HS-5 (cell line): ENCODE measurements at regions not wholly inside any gene's neighbourhood (a gene's known extent, or its start where the extent isn't known, plus 50 kb on each side); places are given as distances from the start of the nearest gene placed in this dataset.
"Not testable (repeated sequence)": the region's sequence is repeated elsewhere in the genome, so short reads cannot be mapped to it uniquely, and the experiment has no call there.

Experiments used
- DNase-seq: peaks from one replicate; pipeline ENCODE4 v3.0.0-alpha.2; 2012; ENCODE audit warnings: low read depth

DNA sequence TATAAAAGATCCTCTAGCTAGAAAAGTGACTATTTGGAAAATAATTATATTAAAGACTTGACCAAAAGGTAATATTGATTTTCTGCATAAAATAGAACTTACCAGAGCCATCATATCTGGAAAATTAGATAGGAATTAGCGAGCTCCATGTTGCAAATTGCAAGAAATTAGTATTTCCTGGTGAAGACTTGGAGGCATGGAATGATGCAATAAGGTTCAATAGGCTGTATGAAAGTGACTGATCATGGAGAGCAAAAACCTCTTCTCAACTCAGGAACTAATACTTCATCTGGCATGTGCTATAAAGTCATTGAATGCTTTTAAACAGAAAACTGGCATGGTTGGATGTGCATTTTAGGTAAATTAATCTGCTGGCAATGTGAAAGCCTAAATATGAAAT lies 66.3 kb upstream of the UFM1 start:
- DNase-seq, result no peak

DNA sequence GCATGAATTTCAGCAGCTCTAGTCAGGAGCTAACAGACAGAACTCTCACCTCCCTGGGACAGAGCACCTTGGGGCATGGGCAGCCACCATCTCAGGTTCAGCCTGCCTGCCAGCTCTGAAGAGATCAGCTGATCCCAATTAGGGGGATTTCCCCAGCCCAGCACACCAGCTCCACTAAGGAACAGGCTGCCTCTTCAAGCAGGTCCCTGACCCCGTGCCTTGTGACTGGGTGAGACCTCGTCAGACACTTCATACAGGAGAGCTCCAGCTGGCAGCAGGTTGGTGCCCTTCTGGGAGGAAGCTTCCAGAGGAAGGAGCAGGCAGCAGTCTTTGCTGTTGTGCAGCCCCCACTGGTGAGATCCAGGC lies 84.5 kb upstream of the UFM1 start:
- no peak for DNase-seq

DNA sequence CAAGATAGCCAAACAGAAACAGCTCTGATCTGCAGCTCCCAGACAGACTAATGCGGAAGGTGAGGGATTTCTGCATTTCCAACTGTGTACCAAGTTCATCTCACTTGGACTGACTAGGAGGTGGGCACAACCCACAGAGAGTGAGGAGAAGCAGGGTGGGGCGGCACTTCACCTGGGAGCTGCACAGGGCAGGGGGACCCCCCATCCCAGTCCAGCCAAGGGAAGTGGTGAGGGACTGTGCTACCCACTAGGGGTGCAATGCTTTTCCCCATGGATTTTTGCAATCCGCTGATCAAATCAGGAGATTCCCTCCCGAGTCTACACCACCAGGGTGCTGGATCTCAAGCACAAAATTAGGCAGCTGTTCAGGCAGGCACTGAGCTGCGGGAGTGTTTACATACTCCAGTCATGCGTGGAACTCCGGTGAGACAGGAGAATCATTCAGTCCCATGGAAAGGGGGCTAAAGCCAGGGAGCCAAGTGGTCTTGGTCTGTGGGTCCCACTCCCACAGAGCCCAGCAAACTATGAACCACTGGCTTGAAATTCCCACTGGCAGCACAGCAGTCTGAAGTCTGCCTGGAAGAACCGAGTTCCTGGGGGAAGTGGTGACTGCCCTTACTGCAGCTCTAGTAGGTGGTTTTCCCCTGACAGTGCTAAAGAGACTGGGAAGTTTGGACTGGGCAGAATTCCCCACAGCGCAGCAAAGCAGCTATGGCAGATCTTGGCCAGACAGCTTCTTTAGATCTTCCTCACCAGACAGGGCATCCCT lies 85.1 kb upstream of the UFM1 start:
- DNase-seq, result no peak

DNA sequence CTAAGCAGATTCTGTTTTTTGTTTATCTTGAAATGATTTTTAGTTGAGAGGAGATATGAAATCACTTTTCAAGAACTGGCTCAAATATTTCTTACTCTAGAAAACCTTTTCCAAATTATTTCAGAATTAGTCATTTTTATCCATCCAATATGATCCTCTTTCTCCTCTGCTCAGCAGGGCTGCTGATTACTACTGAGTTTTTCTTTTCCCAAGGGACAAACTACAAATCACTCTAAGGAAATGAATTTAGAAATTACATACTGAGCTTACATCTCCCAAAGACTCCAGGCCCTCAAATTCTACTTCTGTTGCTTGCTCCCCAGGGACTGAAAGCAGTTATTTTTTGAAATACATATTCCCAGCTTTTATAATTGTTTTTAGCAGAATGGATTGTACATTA lies 87.4 kb upstream of the UFM1 start:
- peak; percentile 10 for DNase-seq

DNA sequence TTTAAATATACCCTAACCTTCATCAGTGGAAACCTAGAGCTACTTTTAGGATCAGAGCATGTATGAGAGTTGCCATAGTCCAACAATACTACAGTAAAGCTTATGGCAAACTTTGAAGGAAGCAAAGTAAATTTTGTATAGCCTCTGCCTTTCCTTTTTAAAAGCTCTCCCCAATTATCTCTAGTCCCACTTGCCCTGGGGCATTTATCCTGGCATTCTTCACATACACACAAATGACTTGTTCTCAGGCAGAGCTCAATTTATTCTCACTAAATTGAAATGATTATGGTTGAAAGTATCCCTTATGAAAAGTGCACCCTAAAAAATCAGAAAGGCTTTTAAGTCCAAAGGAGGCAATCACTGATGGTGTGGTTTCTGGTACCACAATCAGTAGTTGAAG lies 94.1 kb upstream of the UFM1 start:
- DNase-seq, result no peak

DNA sequence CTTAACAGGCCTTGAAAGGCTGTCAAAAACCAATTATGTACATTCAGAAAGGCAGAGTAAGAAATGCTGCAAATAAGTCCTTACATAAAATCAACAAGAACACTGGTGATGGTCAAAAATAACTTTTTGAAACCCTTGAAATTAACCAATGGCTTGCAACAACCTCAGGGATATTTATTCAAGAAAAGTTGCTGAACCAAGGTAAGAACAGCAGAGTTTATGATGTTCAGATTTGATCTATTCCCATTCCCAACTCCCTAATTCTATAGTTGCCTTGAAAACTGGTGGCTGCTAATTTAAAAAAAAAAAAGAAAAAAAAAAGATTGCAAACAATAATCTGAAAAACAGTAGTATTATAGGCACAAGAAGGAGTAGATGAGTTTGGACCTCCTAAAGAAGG lies 109.8 kb upstream of the UFM1 start:
- DNase-seq, result no peak

DNA sequence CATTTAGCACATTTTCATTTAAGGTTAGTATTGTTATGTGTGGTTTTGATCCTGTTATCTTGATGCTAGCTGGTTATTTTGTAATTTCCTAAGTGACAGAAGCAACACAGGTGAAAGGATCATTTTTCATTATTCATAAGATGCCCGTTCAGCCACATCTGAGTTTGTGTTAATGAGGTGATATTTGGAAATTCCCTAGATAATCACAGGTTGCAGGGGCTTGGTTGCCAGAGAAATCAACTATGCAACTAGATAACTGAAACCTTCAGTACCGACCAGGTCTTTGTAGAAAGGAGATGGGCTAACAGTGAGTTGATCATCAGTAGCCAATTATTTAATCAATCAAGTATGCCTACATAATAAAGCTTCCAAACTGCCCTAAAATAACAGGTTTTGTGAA lies 121.3 kb upstream of the UFM1 start:
- no peak for DNase-seq

DNA sequence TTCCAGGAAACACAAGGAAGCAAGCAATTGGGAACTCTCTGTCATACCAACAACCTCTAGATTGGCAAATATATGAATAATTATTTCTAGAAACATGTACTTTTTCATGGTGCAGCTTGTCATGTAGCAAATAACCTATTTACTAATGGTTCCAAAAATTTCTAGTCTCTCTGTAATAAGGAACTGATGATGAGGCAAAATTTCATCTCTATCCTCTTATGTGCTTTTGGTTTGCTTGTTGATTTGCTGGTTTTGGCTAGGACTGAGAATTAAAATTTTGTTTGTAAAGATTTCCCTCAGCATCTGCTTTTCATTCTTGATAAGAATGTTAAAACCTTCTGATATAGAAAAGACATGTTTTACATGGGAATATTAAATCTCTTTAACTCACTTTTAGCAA lies 123.2 kb upstream of the UFM1 start:
- DNase-seq, result no peak

DNA sequence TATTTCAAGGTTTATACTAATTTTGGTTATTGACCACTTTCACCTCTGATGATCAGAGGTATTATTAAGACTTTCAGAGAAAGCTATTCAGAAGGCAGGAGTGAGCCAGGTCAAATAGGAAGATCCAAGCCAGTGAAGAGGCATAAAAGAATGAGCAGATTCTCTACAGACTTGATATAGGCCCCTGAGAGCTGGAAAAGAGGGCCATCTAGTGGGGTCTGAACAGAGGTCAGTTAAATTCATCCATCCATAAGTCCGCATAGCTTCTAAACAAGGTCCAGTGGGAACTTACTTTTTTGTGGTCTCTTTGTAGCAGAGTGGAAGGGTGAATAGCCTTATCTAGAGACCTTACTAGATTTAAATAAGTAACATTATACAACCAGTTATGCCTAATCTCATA lies 126.6 kb upstream of the UFM1 start:
- no peak for DNase-seq

DNA sequence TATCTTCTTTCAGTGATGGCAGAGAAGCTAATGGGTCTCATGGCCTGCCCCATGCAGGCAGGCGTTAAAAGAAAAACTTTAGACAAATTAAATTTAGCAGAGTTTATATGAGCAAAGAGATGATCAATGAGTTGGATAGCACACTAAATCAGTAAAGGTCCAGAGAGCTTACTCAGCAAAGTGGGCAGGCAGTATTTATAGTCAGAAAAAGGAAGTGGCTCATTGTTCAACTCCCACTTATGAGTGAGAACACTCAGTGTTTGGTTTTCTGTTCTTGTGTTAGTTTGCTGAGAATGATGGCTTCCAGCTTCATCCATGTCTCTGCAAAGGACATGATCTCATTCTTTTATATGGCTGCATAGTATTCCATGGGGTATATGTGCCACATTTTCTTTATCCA lies 128.5 kb upstream of the UFM1 start:
- DNase-seq, result not testable (repeated sequence)

DNA sequence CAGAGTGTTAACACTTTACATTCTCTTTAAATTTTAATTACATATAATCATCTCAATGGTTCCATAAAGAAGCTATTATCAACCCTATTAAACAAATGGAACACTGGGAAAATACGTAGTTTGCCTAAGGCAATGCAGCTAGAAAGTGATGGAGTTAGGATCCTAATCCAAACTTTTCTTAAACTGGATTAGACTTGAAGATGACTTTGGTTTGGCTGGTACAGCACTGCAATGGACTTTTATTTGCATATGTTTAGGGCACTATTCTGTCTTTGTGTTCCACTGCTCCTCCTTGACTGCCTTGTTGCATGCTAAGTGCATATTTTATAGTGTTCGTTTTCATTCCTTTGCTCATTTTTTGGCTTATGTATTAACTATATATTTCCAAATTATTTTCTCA lies 133.5 kb upstream of the UFM1 start:
- DNase-seq, result no peak

DNA sequence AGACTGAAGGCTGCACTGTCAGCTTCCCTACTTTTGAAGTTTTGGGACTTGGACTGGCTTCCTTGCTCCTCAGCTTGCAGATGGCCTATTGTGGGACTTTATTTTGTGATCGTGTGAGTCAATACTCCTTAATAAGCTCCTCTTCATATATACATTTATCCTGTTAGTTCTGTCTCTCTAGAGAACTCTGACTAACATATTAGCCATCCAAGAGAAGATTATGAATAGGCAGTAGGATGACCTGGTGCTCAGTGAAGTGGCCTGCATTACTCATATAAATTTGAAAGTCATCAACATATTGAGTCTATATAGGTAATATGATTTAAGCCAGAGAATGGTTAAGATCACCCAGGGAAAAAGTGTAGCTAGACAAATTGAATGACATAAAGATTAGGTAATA lies 136.3 kb upstream of the UFM1 start:
- peak; percentile 57 for DNase-seq

DNA sequence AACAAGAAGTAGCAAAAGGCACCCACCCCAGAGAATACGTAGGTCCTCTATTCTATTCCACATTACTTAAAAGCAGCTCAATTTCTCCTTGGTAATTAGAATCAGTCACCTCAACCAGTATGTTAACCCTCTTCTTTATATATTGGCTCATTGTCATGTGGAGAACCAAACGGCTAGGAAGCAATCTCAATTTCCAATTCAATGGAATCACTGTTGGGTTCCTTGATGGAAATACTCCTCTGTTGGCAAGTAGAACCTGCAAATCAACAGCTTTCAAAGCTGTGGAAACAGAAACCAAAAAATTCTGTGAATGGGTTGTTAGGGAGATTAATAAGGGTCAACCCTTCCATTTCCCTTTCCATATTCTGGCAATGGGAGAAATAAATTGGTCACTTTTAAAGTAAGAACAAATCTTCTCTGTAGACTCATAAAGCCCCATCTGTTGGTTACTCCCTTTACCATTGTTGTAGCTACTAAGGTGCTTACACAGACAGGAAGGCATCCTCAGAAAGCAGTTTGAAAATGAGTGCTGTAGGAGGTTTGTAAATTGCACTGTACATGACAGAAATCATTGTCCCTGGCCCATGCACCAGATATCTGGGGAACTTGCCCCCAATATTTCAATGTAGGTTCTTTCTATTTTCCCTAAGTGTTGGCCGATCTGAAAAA lies 138.6 kb upstream of the UFM1 start:
- DNase-seq, result no peak

DNA sequence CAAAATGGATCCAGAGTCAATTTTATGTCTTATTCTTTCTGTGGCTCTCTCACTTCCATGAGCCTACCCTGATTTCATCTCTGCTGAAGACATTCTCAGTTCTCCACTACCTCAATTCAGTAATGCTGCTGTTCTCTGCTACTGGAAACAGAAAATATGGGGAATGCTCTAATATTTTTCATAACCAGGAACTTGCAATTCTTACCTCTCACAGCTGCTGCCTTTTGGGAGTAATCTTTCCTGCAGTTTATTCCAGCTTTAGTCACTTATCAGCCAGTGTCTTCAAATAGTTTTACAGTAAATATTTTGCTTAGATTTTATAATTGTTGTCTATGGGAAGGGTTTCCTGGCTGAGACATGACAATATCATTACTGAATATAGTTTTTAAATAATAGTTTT lies 145.1 kb upstream of the UFM1 start:
- no peak for DNase-seq

DNA sequence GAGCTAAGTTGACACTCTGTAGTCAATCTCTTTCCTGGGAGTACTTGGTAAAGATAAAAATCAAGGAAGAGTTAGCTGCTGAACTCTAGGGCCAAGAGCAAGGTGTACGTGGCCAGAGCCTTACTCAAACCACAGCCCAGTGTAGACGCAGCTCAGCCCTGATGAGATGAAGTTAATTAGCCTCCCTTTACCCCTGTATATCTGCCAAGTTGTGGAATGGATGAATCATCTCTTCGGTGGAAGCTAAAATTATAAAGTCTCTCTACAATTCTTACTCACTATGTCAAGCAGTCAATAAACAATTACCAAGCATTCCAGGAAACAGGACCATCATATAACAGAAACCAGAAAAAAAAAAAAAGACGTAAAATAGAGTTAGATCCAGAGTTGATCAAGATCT lies 146.9 kb upstream of the UFM1 start:
- peak; percentile 31 for DNase-seq

DNA sequence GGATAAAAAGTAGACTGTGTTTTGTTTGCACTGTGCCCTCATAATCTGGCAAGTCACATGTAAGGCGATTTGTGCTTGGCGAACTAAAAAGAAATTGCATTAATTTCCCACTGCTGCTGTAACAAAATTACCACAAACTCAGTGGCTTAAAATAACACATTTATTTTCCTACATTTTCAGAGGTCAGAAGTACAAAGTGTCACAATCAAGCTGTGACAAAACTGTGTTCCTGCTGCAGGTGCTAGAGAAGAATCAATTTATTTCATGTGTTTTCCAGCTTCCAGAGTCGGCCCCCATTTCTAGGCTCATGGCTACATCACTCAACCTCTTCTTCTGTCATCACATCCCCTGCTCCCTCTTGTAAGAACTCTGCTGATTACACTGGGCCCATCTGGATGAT lies 158.6 kb upstream of the UFM1 start:
- DNase-seq, result no peak

DNA sequence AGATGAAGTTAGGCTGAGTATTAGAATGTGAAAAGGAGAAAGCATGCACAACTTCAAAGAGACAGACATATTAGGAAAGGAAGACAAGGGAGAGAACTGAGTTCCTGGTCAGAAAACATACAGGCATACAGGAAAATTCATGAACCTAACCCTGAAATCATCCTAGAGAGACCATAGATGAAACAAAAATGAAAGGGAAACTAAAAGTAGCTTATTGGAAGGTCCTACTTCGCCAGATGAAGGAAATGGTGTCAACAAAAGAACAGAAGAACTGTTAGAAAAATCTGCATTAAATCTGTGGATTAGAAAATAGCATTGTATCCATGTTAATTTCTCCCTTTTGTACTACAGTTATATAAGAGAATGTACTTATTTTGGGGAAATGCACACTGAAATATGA lies 169.0 kb upstream of the UFM1 start:
- no peak for DNase-seq

DNA sequence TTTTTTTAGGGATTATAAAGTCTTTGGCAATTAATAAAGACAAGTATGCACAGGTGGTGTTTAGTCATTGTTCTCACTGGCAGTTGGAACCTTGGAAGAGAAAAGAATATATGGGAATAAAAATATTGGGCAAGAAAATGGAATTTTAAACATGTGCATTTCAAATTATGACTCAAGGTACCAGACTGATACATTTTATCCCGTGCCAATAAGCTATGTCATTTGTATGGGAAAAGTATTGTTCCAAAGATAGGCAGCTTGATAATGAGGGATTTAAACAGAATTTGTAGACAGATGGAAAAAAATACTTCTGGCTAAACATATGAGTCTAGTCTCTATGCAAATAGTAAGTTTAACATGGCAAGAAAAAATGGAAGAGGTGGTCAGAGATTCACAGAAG lies 169.5 kb upstream of the UFM1 start:
- DNase-seq, result peak; percentile 52

DNA sequence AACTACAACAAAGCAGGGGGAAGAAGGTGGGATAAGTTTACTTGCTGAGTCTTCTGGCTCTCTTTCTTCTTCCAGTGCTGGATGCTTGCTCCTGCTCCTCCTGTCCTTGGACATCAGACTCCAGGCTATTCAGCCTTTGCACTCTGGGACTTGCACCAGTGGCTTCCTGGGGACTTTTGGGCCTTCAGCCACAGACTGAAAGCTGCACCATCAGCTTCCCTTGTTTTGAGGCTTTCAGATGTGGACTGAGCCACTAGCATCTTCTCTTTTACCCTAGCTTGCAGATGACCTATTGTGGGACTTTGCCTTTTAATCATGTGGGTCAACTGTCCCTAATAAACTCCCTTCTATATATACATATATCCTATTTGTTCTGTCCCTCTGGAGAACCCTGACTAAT lies 173.0 kb upstream of the UFM1 start:
- DNase-seq, result no peak

DNA sequence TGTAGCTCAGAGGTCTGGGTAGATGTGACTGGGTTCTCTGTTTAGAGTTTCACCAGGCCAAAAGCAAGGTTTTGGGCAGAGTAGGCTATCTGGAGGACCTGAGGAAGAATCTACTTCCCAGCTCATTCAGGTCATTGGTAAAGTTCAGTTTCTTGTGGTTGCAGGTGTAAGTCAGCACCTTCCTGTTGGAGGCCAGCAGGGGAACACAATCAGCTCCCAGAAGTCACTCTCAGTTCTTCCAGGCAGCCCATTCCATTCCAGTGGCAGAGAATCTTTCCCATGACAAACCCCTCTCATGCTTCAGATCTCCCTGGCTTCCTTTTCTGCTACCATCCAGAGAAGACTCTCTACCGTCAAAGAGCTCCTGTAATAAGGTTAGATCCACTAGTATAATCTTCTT lies 176.2 kb upstream of the UFM1 start:
- DNase-seq, result no peak

DNA sequence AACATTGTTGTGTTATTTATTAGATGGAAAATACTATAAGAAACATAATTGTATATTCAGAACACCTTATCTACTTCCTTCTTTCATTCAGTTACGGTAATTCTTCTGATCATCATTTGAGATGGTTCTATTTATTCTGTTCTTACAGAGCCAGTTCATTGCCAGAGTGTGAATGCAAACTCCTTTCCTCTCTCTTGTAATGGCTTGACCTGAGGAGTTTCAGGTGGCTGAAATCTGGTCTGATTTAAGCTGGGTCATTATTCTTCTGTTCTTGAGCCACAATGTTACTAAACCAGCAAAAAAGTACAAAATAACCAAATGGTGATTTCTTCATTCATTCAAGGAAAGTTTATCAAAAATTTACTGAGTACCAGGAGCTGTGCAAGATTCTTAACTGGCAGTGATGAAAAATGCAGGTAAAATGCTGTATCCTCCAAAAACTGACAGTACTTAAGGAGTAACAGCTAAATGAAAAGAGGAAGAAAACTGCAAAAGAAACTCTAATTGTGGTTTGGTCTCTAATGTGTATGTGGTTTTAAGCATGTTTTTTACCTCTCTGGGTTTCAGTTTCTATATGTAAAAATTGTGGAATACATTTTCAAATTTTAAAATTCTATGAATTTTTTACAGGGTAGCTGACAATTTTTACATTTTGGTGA lies 182.4 kb upstream of the UFM1 start:
- DNase-seq, result no peak

DNA sequence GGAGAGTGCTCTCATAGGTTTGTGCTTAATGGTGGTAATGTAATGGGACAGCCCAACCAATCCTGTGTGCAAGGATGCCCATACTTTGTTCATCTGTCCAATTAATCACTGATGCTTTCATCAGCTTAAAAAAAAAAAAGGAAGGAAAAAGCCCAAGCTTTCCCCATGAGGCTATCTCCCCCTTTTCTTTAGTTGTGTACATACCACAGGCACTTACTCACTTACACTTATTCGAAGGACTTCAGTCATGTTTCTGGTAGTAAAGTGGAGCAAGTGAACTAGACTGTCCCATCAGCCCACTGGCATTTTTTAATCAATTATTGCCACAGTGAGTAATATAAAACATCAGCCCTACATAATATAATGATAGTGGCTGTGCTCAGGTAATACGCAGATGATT lies 183.5 kb upstream of the UFM1 start:
- DNase-seq, result no peak

DNA sequence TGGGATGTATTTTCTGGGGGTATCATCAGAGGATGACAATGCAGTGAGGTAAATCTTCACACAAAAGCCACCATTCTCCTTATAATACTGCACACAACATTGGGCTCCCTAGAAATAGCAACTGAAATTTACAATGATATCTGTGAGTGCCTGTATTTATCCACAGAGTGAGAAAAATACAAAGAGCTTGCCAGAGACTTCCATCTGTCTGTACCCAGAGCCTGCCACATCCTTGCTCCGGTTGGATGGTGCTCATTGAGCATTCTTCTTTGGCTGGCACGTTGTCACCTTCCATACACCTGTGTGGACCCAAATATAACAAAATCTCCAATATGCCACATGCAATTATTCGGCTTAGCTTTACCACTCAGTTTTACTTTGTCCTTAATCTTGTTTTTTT lies 189.5 kb upstream of the UFM1 start:
- no peak for DNase-seq

DNA sequence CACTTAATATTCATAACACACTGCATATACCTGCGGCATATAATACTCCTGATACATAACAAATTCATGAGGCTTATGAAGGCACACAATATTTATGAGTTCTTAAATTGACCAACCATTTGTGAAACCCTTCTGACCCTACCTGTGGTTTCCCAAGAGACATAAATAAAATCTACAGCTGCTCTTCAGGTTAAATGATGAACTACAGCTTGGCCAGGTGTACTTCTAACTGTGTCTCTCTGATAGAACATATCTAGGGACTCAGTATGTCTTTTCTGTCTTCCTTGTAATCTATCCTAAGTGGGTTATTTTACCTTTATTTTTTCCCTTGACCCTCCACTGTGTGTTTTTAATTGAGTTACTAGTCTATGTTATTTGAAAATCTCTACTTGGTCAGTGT lies 189.9 kb upstream of the UFM1 start:
- DNase-seq, result no peak
